Neural cell (in vitro differentiated cells): ENCODE measurements at regions not wholly inside any gene's neighbourhood (a gene's known extent, or its start where the extent isn't known, plus 50 kb on each side); places are given as distances from the start of the nearest gene placed in this dataset.

ENCODE experiments used
- H2AFZ ChIP-seq: fragments of 200-600, 300-800 bp; sonication (generic), shearing (Covaris generic); 2 replicates; pipeline ENCODE4 v1.6.0; 2014; ENCODE audit warnings: low read depth, mild to moderate bottlenecking, antibody characterized with exemption, low read length, moderate library complexity
- H3F3A ChIP-seq: fragments of 200-600 bp; shearing (Covaris generic); 2 replicates; pipeline ENCODE4 v1.6.1; 2016; ENCODE audit warnings: mild to moderate bottlenecking, moderate library complexity, mixed read lengths, antibody characterized with exemption, low read length; ENCODE audit not compliant: insufficient read depth, poor library complexity, severe bottlenecking
- H3K27ac ChIP-seq: fragments of 200-600, 300-800 bp; sonication (generic), shearing (Covaris generic); 2 replicates; pipeline ENCODE4 v1.5.1; 2014; ENCODE audit warnings: mild to moderate bottlenecking, low read length, moderate library complexity
- H3K27me3 ChIP-seq: fragments of 300-800, 200-600 bp; sonication (generic), shearing (Covaris generic); 2 replicates; pipeline ENCODE4 v1.6.0; 2014; ENCODE audit warnings: mild to moderate bottlenecking, low read depth, low read length, moderate library complexity; ENCODE audit not compliant: insufficient read depth
- H3K36me3 ChIP-seq: fragments of 300-800, 200-600 bp; sonication (generic), shearing (Covaris generic); 2 replicates; pipeline ENCODE4 v1.5.1; 2014; ENCODE audit warnings: mild to moderate bottlenecking, antibody characterized with exemption, low read length, moderate library complexity; ENCODE audit not compliant: insufficient read depth
- H3K4me2 ChIP-seq: fragments of 300-800, 200-600 bp; sonication (generic), shearing (Covaris generic); 2 replicates; pipeline ENCODE4 v1.6.0; 2014; ENCODE audit warnings: mild to moderate bottlenecking, low read length
- H3K4me3 ChIP-seq: fragments of 300-800, 200-600 bp; sonication (generic), shearing (Covaris generic); 2 replicates; pipeline ENCODE4 v1.5.1; 2014; ENCODE audit warnings: mild to moderate bottlenecking, low read length, moderate library complexity
- H3K79me2 ChIP-seq: fragments of 200-600 bp; shearing (Covaris generic); replicated peaks from 2 replicates; pipeline ENCODE4 v1.6.0; 2014; ENCODE audit warnings: mild to moderate bottlenecking, low read length, moderate library complexity; ENCODE audit not compliant: insufficient read depth
- H3K9ac ChIP-seq: fragments of 300-800, 200-600 bp; sonication (generic), shearing (Covaris generic); 2 replicates; pipeline ENCODE4 v1.6.1; 2016; ENCODE audit warnings: mild to moderate bottlenecking, low read length, mixed read lengths
- H3K9me2 ChIP-seq: fragments of 200-600 bp; shearing (Covaris generic); 2 replicates; pipeline ENCODE4 v1.6.1; 2016; ENCODE audit warnings: mild to moderate bottlenecking, low read length, mixed read lengths; ENCODE audit not compliant: insufficient read depth
- H3K9me3 ChIP-seq: fragments of 200-600, 300-800 bp; sonication (generic), shearing (Covaris generic); 2 replicates; pipeline ENCODE4 v1.6.1; 2016; ENCODE audit warnings: mild to moderate bottlenecking, mixed run types, low read length, moderate library complexity, mixed read lengths
- H4K20me1 ChIP-seq: fragments of 200-600 bp; shearing (Covaris generic); 2 replicates; pipeline ENCODE4 v1.6.1; 2016; ENCODE audit warnings: mild to moderate bottlenecking, mixed run types; ENCODE audit not compliant: insufficient read depth
- CTCF ChIP-seq: fragments of 450-650 bp; IDR thresholded peaks from 2 replicates; pipeline ENCODE4 v1.5.1; 2014; ENCODE audit warnings: antibody characterized with exemption, mild to moderate bottlenecking, moderate library complexity; ENCODE audit not compliant: poor library complexity, severe bottlenecking
- EZH2 ChIP-seq: fragments of 200-600, 300-800 bp; shearing (Covaris generic), sonication (generic); IDR thresholded peaks from 2 replicates; pipeline ENCODE4 v1.6.1; 2014; ENCODE audit warnings: antibody characterized with exemption, low read length, borderline replicate concordance, mild to moderate bottlenecking; ENCODE audit not compliant: insufficient read depth, poor library complexity, severe bottlenecking
- MXI1 ChIP-seq: fragments of 450-650 bp; conservative IDR thresholded peaks from 2 replicates; pipeline ENCODE4 v1.6.1; 2014; ENCODE audit warnings: antibody characterized with exemption, mild to moderate bottlenecking; ENCODE audit not compliant: poor library complexity, severe bottlenecking
- POLR2AphosphoS5 ChIP-seq: IDR thresholded peaks from 2 replicates; pipeline ENCODE4 v1.6.1; 2012
- RAD21 ChIP-seq: fragments of 450-650 bp; conservative IDR thresholded peaks from 2 replicates; pipeline ENCODE4 v1.6.1; 2014; ENCODE audit warnings: antibody characterized with exemption, mild to moderate bottlenecking, moderate library complexity
- SMC3 ChIP-seq: fragments of 450-650 bp; conservative IDR thresholded peaks from 2 replicates; pipeline ENCODE4 v1.6.1; 2014; ENCODE audit warnings: antibody characterized with exemption, mild to moderate bottlenecking, moderate library complexity; ENCODE audit not compliant: poor library complexity
- TAF1 ChIP-seq: IDR thresholded peaks from 2 replicates; pipeline ENCODE4 v1.6.1; 2012; ENCODE audit warnings: low read depth
- TF ChIP-seq, protein P1 (sequence below): IDR thresholded peaks from 2 replicates; pipeline ENCODE4 v1.6.1; 2012; ENCODE audit warnings: borderline replicate concordance

- H3K36me3 ChIP-seq: no peaks in the 10 kb centered on the region
- TF ChIP-seq TAF1: no peak
- no peak for TF ChIP-seq POLR2AphosphoS5
- no peak for TF ChIP-seq CTCF
- TF ChIP-seq MXI1: no peak
- no peak for TF ChIP-seq RAD21
- H3K79me2 ChIP-seq: no peaks in the 10 kb centered on the region
- no peak overlapping the region for H3K9ac ChIP-seq
- H3K4me3 ChIP-seq: no peak overlapping the region
- no peaks in the 10 kb centered on the region for H4K20me1 ChIP-seq
- H3K9me2 ChIP-seq: no peaks in the 10 kb centered on the region
- H3K27me3 ChIP-seq: no peaks in the 10 kb centered on the region
- no peak overlapping the region for H3K4me2 ChIP-seq
- H3F3A ChIP-seq: no peaks in the 10 kb centered on the region
- no peak overlapping the region for H3K27ac ChIP-seq
- H2AFZ ChIP-seq: no peak overlapping the region
- H3K9me3 ChIP-seq: no peaks in the 10 kb centered on the region
Observed at GRCh38 chr10:71080381-71081228, 131.8 kb upstream of the UNC5B start.

GRCh38 chr10:71081229-71081560 lies 131.2 kb upstream of the UNC5B start:
- Histone ChIP-seq H2AFZ (no peak overlapping the region), H3K4me2 (no peak overlapping the region), H3K9me2 (no peaks in the 10 kb centered on the region), H3K4me3 (no peak overlapping the region), H4K20me1 (no peaks in the 10 kb centered on the region), H3K9me3 (no peaks in the 10 kb centered on the region), H3K79me2 (no peaks in the 10 kb centered on the region), H3F3A (no peaks in the 10 kb centered on the region), H3K36me3 (no peaks in the 10 kb centered on the region), H3K9ac (no peak overlapping the region), H3K27ac (no peak overlapping the region), H3K27me3 (no peaks in the 10 kb centered on the region)
- no peak for TF ChIP-seq POLR2AphosphoS5
- TF ChIP-seq TAF1: no peak

DNA sequence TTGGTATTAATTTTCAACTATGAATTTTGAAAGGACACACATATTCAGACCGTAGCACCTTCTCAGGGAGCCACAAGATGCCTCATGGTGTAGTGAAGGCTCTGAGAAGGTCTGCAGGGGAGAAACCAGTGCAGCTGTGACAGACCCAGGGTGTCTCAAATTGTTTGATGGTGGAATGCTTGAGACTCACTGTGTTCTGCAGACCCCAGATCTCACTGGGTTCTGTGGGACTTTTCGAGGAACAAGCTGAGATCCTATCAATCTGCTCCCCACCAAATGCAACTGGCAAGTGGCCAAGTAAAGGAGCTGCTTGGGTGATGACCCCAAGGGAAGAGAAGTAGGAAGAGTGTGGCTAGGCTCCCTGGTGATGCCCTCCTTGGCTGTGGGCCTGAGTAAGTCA lies 130.5 kb upstream of the UNC5B start:
- Histone ChIP-seq H2AFZ (no peak overlapping the region), H3K36me3 (no peaks in the 10 kb centered on the region), H3K9ac (no peak overlapping the region), H3K79me2 (no peaks in the 10 kb centered on the region), H3K9me3 (no peaks in the 10 kb centered on the region), H3K27ac (no peak overlapping the region), H3K4me3 (no peak overlapping the region), H4K20me1 (no peaks in the 10 kb centered on the region), H3K27me3 (no peaks in the 10 kb centered on the region), H3K9me2 (no peaks in the 10 kb centered on the region), H3F3A (no peaks in the 10 kb centered on the region), H3K4me2 (no peak overlapping the region)
- TF ChIP-seq, protein P1, sequence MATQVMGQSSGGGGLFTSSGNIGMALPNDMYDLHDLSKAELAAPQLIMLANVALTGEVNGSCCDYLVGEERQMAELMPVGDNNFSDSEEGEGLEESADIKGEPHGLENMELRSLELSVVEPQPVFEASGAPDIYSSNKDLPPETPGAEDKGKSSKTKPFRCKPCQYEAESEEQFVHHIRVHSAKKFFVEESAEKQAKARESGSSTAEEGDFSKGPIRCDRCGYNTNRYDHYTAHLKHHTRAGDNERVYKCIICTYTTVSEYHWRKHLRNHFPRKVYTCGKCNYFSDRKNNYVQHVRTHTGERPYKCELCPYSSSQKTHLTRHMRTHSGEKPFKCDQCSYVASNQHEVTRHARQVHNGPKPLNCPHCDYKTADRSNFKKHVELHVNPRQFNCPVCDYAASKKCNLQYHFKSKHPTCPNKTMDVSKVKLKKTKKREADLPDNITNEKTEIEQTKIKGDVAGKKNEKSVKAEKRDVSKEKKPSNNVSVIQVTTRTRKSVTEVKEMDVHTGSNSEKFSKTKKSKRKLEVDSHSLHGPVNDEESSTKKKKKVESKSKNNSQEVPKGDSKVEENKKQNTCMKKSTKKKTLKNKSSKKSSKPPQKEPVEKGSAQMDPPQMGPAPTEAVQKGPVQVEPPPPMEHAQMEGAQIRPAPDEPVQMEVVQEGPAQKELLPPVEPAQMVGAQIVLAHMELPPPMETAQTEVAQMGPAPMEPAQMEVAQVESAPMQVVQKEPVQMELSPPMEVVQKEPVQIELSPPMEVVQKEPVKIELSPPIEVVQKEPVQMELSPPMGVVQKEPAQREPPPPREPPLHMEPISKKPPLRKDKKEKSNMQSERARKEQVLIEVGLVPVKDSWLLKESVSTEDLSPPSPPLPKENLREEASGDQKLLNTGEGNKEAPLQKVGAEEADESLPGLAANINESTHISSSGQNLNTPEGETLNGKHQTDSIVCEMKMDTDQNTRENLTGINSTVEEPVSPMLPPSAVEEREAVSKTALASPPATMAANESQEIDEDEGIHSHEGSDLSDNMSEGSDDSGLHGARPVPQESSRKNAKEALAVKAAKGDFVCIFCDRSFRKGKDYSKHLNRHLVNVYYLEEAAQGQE: no peak
- no peak for TF ChIP-seq RAD21
- no peak for TF ChIP-seq EZH2
- TF ChIP-seq SMC3: no peak
